ENCODE measurements at regions not wholly inside any gene's neighbourhood (a gene's known extent, or its start where the extent isn't known, plus 50 kb on each side); places are given as distances from the start of the nearest gene placed in this dataset.

DNA sequence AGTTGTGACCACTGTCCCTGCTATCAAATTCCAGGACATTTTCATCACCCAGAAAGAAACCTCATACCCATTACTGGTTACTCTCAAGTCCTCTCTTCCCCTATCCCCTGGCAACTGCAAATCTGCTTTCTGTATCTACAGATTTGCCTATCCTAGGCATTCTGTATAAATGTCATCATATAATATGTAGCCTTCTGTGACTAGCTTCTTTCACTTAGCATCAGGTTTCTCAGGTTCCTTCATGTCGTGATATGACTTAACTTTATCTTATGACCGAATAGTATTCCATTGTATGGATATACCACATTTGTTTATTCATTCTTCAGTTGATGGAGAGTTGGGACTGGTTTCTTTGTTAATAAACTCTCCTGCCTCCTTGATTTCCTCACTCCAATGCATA is 60.5 kb downstream of the PMAIP1 start:
- no peak overlapping the region for H2AFZ ChIP-seq (ENCODE audit: low read length)
- no peak overlapping the region for H2BK120ac ChIP-seq (ENCODE audit: low read depth, low read length)
- no peak overlapping the region for H2AK5ac ChIP-seq (ENCODE audit: low read depth, low read length)
- H3K4me2 ChIP-seq (ENCODE audit: insufficient read depth, low read length, poor library complexity, severe bottlenecking), result no peak overlapping the region
- H3K27ac ChIP-seq (replicated peaks; ENCODE audit: low read length), result no peak overlapping the region
- no peak overlapping the region for H4K8ac ChIP-seq (ENCODE audit: low read depth, low read length)
- H3K9ac ChIP-seq (ENCODE audit: low read depth, low read length, poor library complexity), result no peak overlapping the region
- H3K79me1 ChIP-seq (ENCODE audit: low read depth, low read length), result no peaks in the 10 kb centered on the region
- WGBS, 2 donors (ENCODE audit: extremely low coverage in 2 of 2, insufficient read length in 2 of 2, insufficient replicate concordance in 1 of 2), result no CpG with 5 or more reads among the region's 2 CpGs
- no peak overlapping the region for H2BK12ac ChIP-seq (ENCODE audit: low read length)
- no peak overlapping the region for H3K18ac ChIP-seq (ENCODE audit: low read length)
- H3K14ac ChIP-seq (ENCODE audit: low read length), result no peak overlapping the region
- no peak for DNase-seq (ENCODE audit: low spot score)
- no peaks in the 10 kb centered on the region for H3K27me3 ChIP-seq (ENCODE audit: control insufficient read depth in 3 of 3, insufficient read depth in 3 of 3, low read depth in 1 of 3, low read length in 3 of 3)
- no peaks in the 10 kb centered on the region for H3K36me3 ChIP-seq (replicated peaks in 1 of 2; ENCODE audit: control insufficient read depth in 2 of 2, insufficient read depth in 2 of 2, low read length in 2 of 2)
- no peak overlapping the region for H2BK5ac ChIP-seq (ENCODE audit: low read length)
- no peak overlapping the region for H4K91ac ChIP-seq (ENCODE audit: low read depth, low read length, poor library complexity)
- no peak overlapping the region for H3K23ac ChIP-seq (ENCODE audit: low read depth, low read length, poor library complexity)
- H3K4me3 ChIP-seq (ENCODE audit: low read length in 2 of 2), result no peak overlapping the region
- no peak overlapping the region for H3K4ac ChIP-seq (ENCODE audit: low read length)
- no peaks in the 10 kb centered on the region for H3K4me1 ChIP-seq (ENCODE audit: control insufficient read depth in 2 of 2, insufficient read depth in 1 of 2, low read depth in 1 of 2, low read length in 2 of 2)
- H3K9me3 ChIP-seq (replicated peaks in 1 of 2; ENCODE audit: control insufficient read depth in 2 of 2, insufficient read depth in 1 of 2, low read depth in 1 of 2, low read length in 2 of 2), result no peaks in the 10 kb centered on the region
- H2BK15ac ChIP-seq (ENCODE audit: low read length), result no peak overlapping the region

DNA sequence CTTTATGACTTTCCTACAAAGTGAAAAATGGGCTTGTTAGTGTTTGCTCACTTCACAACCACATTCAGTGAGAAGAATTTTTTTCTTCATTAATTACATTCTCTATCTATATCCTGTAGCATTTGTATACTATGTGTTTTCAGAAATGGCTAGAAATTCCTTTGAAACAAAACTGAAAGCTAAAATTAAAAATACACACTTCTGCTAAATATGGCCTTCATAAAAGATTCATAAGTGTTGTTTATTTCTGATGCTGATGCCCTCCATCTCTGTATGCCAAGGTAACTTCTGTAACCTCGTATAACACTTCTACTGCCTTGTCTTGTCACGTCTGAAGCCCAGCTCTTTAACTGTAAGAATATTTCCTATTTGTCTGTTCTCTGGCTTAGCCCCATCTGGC is 59.8 kb downstream of the PMAIP1 start:
- no peak overlapping the region for H3K14ac ChIP-seq (ENCODE audit: low read length)

DNA sequence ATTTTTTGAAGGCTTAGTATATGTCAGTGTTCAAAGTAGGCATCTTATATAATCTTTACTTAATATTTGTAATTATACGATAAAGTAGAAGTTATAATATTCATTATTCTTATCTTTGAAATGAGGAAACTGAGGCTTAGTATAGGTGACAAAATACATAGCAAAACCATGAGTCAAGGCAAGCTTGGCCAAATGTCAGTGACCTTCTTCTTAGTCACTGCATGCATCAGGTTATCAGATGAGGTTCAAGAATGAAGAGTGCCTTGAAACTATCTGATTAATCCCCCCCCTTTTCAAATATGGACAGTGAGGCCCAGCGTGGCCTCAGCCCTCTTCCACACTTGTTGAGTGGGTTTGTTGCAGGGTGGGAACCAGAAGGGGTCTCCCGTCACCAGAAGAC is 59.3 kb downstream of the PMAIP1 start:
- Histone ChIP-seq H3K36me3 (replicated peaks in 1 of 2; ENCODE audit: control insufficient read depth in 2 of 2, insufficient read depth in 2 of 2, low read length in 2 of 2) (no peaks in the 10 kb centered on the region), H2AFZ (ENCODE audit: low read length) (no peak overlapping the region), H3K4me2 (ENCODE audit: insufficient read depth, low read length, poor library complexity, severe bottlenecking) (no peak overlapping the region), H3K23ac (ENCODE audit: low read depth, low read length, poor library complexity) (no peak overlapping the region), H3K9ac (ENCODE audit: low read depth, low read length, poor library complexity) (no peak overlapping the region), H3K27me3 (ENCODE audit: control insufficient read depth in 3 of 3, insufficient read depth in 3 of 3, low read depth in 1 of 3, low read length in 3 of 3) (no peaks in the 10 kb centered on the region), H2BK120ac (ENCODE audit: low read depth, low read length) (no peak overlapping the region), H3K9me3 (replicated peaks in 1 of 2; ENCODE audit: control insufficient read depth in 2 of 2, insufficient read depth in 1 of 2, low read depth in 1 of 2, low read length in 2 of 2) (no peaks in the 10 kb centered on the region), H2AK5ac (ENCODE audit: low read depth, low read length) (no peak overlapping the region), H2BK12ac (ENCODE audit: low read length) (no peak overlapping the region), H3K4me3 (ENCODE audit: low read length in 2 of 2) (no peak overlapping the region), H3K4me1 (ENCODE audit: control insufficient read depth in 2 of 2, insufficient read depth in 1 of 2, low read depth in 1 of 2, low read length in 2 of 2) (no peaks in the 10 kb centered on the region), H2BK5ac (ENCODE audit: low read length) (no peak overlapping the region), H3K4ac (ENCODE audit: low read length) (no peak overlapping the region), H2BK15ac (ENCODE audit: low read length) (no peak overlapping the region), H3K14ac (ENCODE audit: low read length) (no peak overlapping the region), H3K18ac (ENCODE audit: low read length) (no peak overlapping the region), H4K8ac (ENCODE audit: low read depth, low read length) (no peak overlapping the region), H3K27ac (replicated peaks; ENCODE audit: low read length) (no peak overlapping the region), H4K91ac (ENCODE audit: low read depth, low read length, poor library complexity) (no peak overlapping the region), H3K79me1 (ENCODE audit: low read depth, low read length) (no peaks in the 10 kb centered on the region)
- no CpG with 5 or more reads among the region's 3 CpGs for WGBS, 2 donors (ENCODE audit: extremely low coverage in 2 of 2, insufficient read length in 2 of 2, insufficient replicate concordance in 1 of 2)
- DNase-seq (ENCODE audit: low spot score), result no peak

More for the DNA sequence above, 59.8 kb downstream of the PMAIP1 start:
- Histone ChIP-seq H2AK5ac (ENCODE audit: low read depth, low read length) (no peak overlapping the region), H3K9ac (ENCODE audit: low read depth, low read length, poor library complexity) (no peak overlapping the region), H3K27ac (replicated peaks; ENCODE audit: low read length) (no peak overlapping the region), H3K4me3 (ENCODE audit: low read length in 2 of 2) (no peak overlapping the region), H3K4me1 (ENCODE audit: control insufficient read depth in 2 of 2, insufficient read depth in 1 of 2, low read depth in 1 of 2, low read length in 2 of 2) (no peaks in the 10 kb centered on the region), H2BK15ac (ENCODE audit: low read length) (no peak overlapping the region), H3K79me1 (ENCODE audit: low read depth, low read length) (no peaks in the 10 kb centered on the region), H3K36me3 (replicated peaks in 1 of 2; ENCODE audit: control insufficient read depth in 2 of 2, insufficient read depth in 2 of 2, low read length in 2 of 2) (no peaks in the 10 kb centered on the region), H2BK5ac (ENCODE audit: low read length) (no peak overlapping the region), H2BK120ac (ENCODE audit: low read depth, low read length) (no peak overlapping the region), H3K18ac (ENCODE audit: low read length) (no peak overlapping the region), H2BK12ac (ENCODE audit: low read length) (no peak overlapping the region), H3K4ac (ENCODE audit: low read length) (no peak overlapping the region), H4K8ac (ENCODE audit: low read depth, low read length) (no peak overlapping the region), H3K4me2 (ENCODE audit: insufficient read depth, low read length, poor library complexity, severe bottlenecking) (no peak overlapping the region), H3K27me3 (ENCODE audit: control insufficient read depth in 3 of 3, insufficient read depth in 3 of 3, low read depth in 1 of 3, low read length in 3 of 3) (no peaks in the 10 kb centered on the region), H4K91ac (ENCODE audit: low read depth, low read length, poor library complexity) (no peak overlapping the region), H3K23ac (ENCODE audit: low read depth, low read length, poor library complexity) (no peak overlapping the region), H2AFZ (ENCODE audit: low read length) (no peak overlapping the region), H3K9me3 (replicated peaks in 1 of 2; ENCODE audit: control insufficient read depth in 2 of 2, insufficient read depth in 1 of 2, low read depth in 1 of 2, low read length in 2 of 2) (no peaks in the 10 kb centered on the region)
- WGBS, 2 donors (ENCODE audit: extremely low coverage in 2 of 2, insufficient read length in 2 of 2, insufficient replicate concordance in 1 of 2), result no CpG with 5 or more reads among the region's 2 CpGs
- no peak for DNase-seq (ENCODE audit: low spot score)

DNA sequence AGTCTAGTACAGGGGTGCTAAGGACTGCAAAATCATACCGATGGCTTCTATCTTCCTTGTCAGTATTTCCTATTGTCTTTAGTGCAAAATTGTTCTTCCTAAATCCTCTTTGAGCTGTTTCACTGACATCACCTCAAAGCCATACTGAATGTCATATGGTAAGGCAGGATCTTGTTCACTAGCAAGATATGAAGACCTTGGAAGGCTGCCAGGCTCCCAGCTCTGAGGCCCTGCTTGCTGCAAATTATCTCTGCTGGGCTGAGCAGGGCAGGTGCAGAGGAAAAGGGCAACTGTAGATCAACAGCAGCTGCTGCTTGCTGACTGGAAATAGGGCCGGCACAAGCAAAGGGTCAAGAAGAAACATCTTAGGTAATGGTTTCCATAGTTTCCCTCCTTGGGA is 58.2 kb downstream of the PMAIP1 start:
- Histone ChIP-seq H3K9me3 (replicated peaks in 1 of 2; ENCODE audit: control insufficient read depth in 2 of 2, insufficient read depth in 1 of 2, low read depth in 1 of 2, low read length in 2 of 2) (no peaks in the 10 kb centered on the region), H3K79me1 (ENCODE audit: low read depth, low read length) (no peaks in the 10 kb centered on the region), H3K27ac (replicated peaks; ENCODE audit: low read length) (no peak overlapping the region), H3K27me3 (ENCODE audit: control insufficient read depth in 3 of 3, insufficient read depth in 3 of 3, low read depth in 1 of 3, low read length in 3 of 3) (no peaks in the 10 kb centered on the region), H3K36me3 (replicated peaks in 1 of 2; ENCODE audit: control insufficient read depth in 2 of 2, insufficient read depth in 2 of 2, low read length in 2 of 2) (no peaks in the 10 kb centered on the region), H3K18ac (ENCODE audit: low read length) (no peak overlapping the region), H3K14ac (ENCODE audit: low read length) (no peak overlapping the region), H2AK5ac (ENCODE audit: low read depth, low read length) (no peak overlapping the region), H3K4me1 (ENCODE audit: control insufficient read depth in 2 of 2, insufficient read depth in 1 of 2, low read depth in 1 of 2, low read length in 2 of 2) (no peaks in the 10 kb centered on the region), H2BK15ac (ENCODE audit: low read length) (no peak overlapping the region), H4K91ac (ENCODE audit: low read depth, low read length, poor library complexity) (no peak overlapping the region), H4K8ac (ENCODE audit: low read depth, low read length) (no peak overlapping the region), H3K23ac (ENCODE audit: low read depth, low read length, poor library complexity) (no peak overlapping the region), H3K4ac (ENCODE audit: low read length) (no peak overlapping the region), H2BK12ac (ENCODE audit: low read length) (no peak overlapping the region), H3K4me3 (ENCODE audit: low read length in 2 of 2) (no peak overlapping the region), H3K4me2 (ENCODE audit: insufficient read depth, low read length, poor library complexity, severe bottlenecking) (no peak overlapping the region), H3K9ac (ENCODE audit: low read depth, low read length, poor library complexity) (no peak overlapping the region), H2BK5ac (ENCODE audit: low read length) (no peak overlapping the region), H2BK120ac (ENCODE audit: low read depth, low read length) (no peak overlapping the region), H2AFZ (ENCODE audit: low read length) (no peak overlapping the region)
- WGBS, 2 donors (ENCODE audit: extremely low coverage in 2 of 2, insufficient read length in 2 of 2, insufficient replicate concordance in 1 of 2), result no CpG with 5 or more reads among the region's 2 CpGs
- DNase-seq (ENCODE audit: low spot score), result no peak

Data from neuronal stem cell (in vitro differentiated cells).